GM13977 (cell line): ENCODE measurements at regions not wholly inside any gene's neighbourhood (a gene's known extent, or its start where the extent isn't known, plus 50 kb on each side); places are given as distances from the start of the nearest gene placed in this dataset.

Experiments used
- DNase-seq: peaks from one replicate; pipeline ENCODE4 v3.0.0; 2012; ENCODE audit warnings: low spot score
- CTCF ChIP-seq: IDR thresholded peaks from 2 replicates; pipeline ENCODE4 v1.5.1; 2012; ENCODE audit warnings: mild to moderate bottlenecking, control low read depth; ENCODE audit not compliant: insufficient read depth; ENCODE audit errors: extremely low read depth, missing control alignments
- in situ Hi-C: fragments of 300-500 bp; cut with MboI; formaldehyde crosslinking; loops from one replicate; pipeline ENCODE4 v1.12.0; 2022; ENCODE audit warnings: low sequenced_read_pairs, low pct_unique_long_range_greater_than_20kb, mixed read lengths, inconsistent platforms; ENCODE audit not compliant: unreplicated experiment

- DNase-seq, result no peak
- TF ChIP-seq CTCF, result no peak
- in situ Hi-C loops, result no loop called here
Measured at GRCh38 chr1:60833173-60833572, 249.2 kb upstream of the NFIA start.

- in situ Hi-C loops, result no loop called here
- DNase-seq, result no peak
- TF ChIP-seq CTCF, result no peak
Measured at GRCh38 chr1:60832367-60832766, 250.0 kb upstream of the NFIA start.

- no peak for TF ChIP-seq CTCF
- in situ Hi-C loops, result no loop called here
- no peak for DNase-seq
Measured at GRCh38 chr1:60831780-60832179, 250.6 kb upstream of the NFIA start.

GRCh38 chr1:60828944-60829343, 253.4 kb upstream of the NFIA start:
- no peak for TF ChIP-seq CTCF

GRCh38 chr1:60826320-60827094, 255.9 kb upstream of the NFIA start:
- DNase-seq, result no peak
- no peak for TF ChIP-seq CTCF
- in situ Hi-C loops, result no loop called here

More at GRCh38 chr1:60828944-60829343, 253.4 kb upstream of the NFIA start:
- in situ Hi-C loops, result no loop called here
- no peak for DNase-seq

- DNase-seq, result no peak
- no peak for TF ChIP-seq CTCF
- in situ Hi-C loops, result no loop called here
Measured at GRCh38 chr1:60825593-60825992, 256.8 kb upstream of the NFIA start.
